ENCODE measurements at regions not wholly inside any gene's neighbourhood (a gene's known extent, or its start where the extent isn't known, plus 50 kb on each side); places are given as distances from the start of the nearest gene placed in this dataset.

- Histone ChIP-seq H3K27ac (ENCODE audit: low read length) (no peak overlapping the region), H3K9me3 (ENCODE audit: control insufficient read depth, insufficient read depth, low read depth, low read length) (no peaks in the 10 kb centered on the region), H3K36me3 (ENCODE audit: control insufficient read depth, insufficient read depth, low read length) (no peaks in the 10 kb centered on the region), H3K27me3 (ENCODE audit: control insufficient read depth, insufficient read depth, low read length) (no peaks in the 10 kb centered on the region), H3K4me3 (ENCODE audit: low read depth in 2 of 2, low read length in 2 of 2) (no peak overlapping the region), H3K4me1 (ENCODE audit: control insufficient read depth, insufficient read depth, low read length) (no peaks in the 10 kb centered on the region)
- ATAC-seq (no peak), DNase-seq (ENCODE audit: low read depth, low spot score) (no peak)
- in situ Hi-C loops (cut with HindIII; ENCODE audit: low pct_unique_long_range_greater_than_20kb, low sequenced_read_pairs) (no loop called here), intact Hi-C loops (cut with micrococcal nuclease; ENCODE audit: unreplicated experiment) (no loop called here)
- no TSS peak for BruUV-seq (replicated peaks)
- ChIA-PET POLR2A (no interaction called here), CTCF (no interaction called here)
- no peak for TF ChIP-seq POLR2AphosphoS5 (IDR thresholded peaks at IDR 0.05; ENCODE audit: low read depth, low read length)
- no peak for TF ChIP-seq TCF7L2 (IDR thresholded peaks at IDR 0.05; ENCODE audit: low read depth, low read length)
These were observed 89.8 kb upstream of the NR5A2 start for GRCh38 chr1:199937661-199938060.

GRCh38 chr1:199944986-199945385 lies 82.5 kb upstream of the NR5A2 start:
- ChIA-PET POLR2A (no interaction called here), CTCF (no interaction called here)
- Histone ChIP-seq H3K27me3 (ENCODE audit: control insufficient read depth, insufficient read depth, low read length) (no peaks in the 10 kb centered on the region), H3K4me3 (ENCODE audit: low read depth in 2 of 2, low read length in 2 of 2) (no peak overlapping the region), H3K27ac (ENCODE audit: low read length) (no peak overlapping the region), H3K4me1 (ENCODE audit: control insufficient read depth, insufficient read depth, low read length) (no peaks in the 10 kb centered on the region), H3K36me3 (ENCODE audit: control insufficient read depth, insufficient read depth, low read length) (no peaks in the 10 kb centered on the region), H3K9me3 (ENCODE audit: control insufficient read depth, insufficient read depth, low read depth, low read length) (no peaks in the 10 kb centered on the region)
- in situ Hi-C loops (cut with HindIII; ENCODE audit: low pct_unique_long_range_greater_than_20kb, low sequenced_read_pairs) (no loop called here), intact Hi-C loops (cut with micrococcal nuclease; ENCODE audit: unreplicated experiment) (no loop called here)
- TF ChIP-seq TCF7L2 (IDR thresholded peaks at IDR 0.05; ENCODE audit: low read depth, low read length), result no peak
- BruUV-seq (replicated peaks), result no TSS peak
- DNase-seq (ENCODE audit: low read depth, low spot score) (no peak), ATAC-seq (no peak)

- Histone ChIP-seq H3K27me3 (ENCODE audit: control insufficient read depth, insufficient read depth, low read length) (no peaks in the 10 kb centered on the region), H3K4me1 (ENCODE audit: control insufficient read depth, insufficient read depth, low read length) (no peaks in the 10 kb centered on the region), H3K9me3 (ENCODE audit: control insufficient read depth, insufficient read depth, low read depth, low read length) (no peaks in the 10 kb centered on the region), H3K4me3 (ENCODE audit: low read depth in 2 of 2, low read length in 2 of 2) (no peak overlapping the region), H3K36me3 (ENCODE audit: control insufficient read depth, insufficient read depth, low read length) (no peaks in the 10 kb centered on the region), H3K27ac (ENCODE audit: low read length) (no peak overlapping the region)
- intact Hi-C loops (cut with micrococcal nuclease; ENCODE audit: unreplicated experiment) (no loop called here), in situ Hi-C loops (cut with HindIII; ENCODE audit: low pct_unique_long_range_greater_than_20kb, low sequenced_read_pairs) (no loop called here)
- ChIA-PET CTCF (no interaction called here), POLR2A (no interaction called here)
- no TSS peak for BruUV-seq (replicated peaks)
- ATAC-seq (no peak), DNase-seq (ENCODE audit: low read depth, low spot score) (no peak)
- TF ChIP-seq TCF7L2 (IDR thresholded peaks at IDR 0.05; ENCODE audit: low read depth, low read length), result no peak
- TF ChIP-seq CTCF (IDR thresholded peaks at IDR 0.05), result no peak
- TF ChIP-seq, protein P1, sequence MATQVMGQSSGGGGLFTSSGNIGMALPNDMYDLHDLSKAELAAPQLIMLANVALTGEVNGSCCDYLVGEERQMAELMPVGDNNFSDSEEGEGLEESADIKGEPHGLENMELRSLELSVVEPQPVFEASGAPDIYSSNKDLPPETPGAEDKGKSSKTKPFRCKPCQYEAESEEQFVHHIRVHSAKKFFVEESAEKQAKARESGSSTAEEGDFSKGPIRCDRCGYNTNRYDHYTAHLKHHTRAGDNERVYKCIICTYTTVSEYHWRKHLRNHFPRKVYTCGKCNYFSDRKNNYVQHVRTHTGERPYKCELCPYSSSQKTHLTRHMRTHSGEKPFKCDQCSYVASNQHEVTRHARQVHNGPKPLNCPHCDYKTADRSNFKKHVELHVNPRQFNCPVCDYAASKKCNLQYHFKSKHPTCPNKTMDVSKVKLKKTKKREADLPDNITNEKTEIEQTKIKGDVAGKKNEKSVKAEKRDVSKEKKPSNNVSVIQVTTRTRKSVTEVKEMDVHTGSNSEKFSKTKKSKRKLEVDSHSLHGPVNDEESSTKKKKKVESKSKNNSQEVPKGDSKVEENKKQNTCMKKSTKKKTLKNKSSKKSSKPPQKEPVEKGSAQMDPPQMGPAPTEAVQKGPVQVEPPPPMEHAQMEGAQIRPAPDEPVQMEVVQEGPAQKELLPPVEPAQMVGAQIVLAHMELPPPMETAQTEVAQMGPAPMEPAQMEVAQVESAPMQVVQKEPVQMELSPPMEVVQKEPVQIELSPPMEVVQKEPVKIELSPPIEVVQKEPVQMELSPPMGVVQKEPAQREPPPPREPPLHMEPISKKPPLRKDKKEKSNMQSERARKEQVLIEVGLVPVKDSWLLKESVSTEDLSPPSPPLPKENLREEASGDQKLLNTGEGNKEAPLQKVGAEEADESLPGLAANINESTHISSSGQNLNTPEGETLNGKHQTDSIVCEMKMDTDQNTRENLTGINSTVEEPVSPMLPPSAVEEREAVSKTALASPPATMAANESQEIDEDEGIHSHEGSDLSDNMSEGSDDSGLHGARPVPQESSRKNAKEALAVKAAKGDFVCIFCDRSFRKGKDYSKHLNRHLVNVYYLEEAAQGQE (IDR thresholded peaks at IDR 0.05; ENCODE audit: insufficient read depth in 1 of 2, low read depth in 2 of 2, low read length in 1 of 2), result no peak
- no peak for TF ChIP-seq SIN3A (IDR thresholded peaks at IDR 0.05; ENCODE audit: borderline replicate concordance, insufficient read depth, low read depth, low read length)
- TF ChIP-seq POLR2AphosphoS5 (IDR thresholded peaks at IDR 0.05; ENCODE audit: low read depth, low read length), result no peak
These were observed 81.9 kb upstream of the NR5A2 start for GRCh38 chr1:199945591-199945990.
